DOHH2 (cell line): ENCODE measurements at regions not wholly inside any gene's neighbourhood (a gene's known extent, or its start where the extent isn't known, plus 50 kb on each side); places are given as distances from the start of the nearest gene placed in this dataset.

Experiments used
- H3F3A ChIP-seq: fragments of 200-600 bp; sonication (generic), shearing (Covaris generic); 2 replicates; pipeline ENCODE4 v1.6.0; 2016; ENCODE audit warnings: antibody characterized with exemption, mild to moderate bottlenecking; ENCODE audit not compliant: control insufficient read depth, insufficient read depth
- H3K27ac ChIP-seq: fragments of 200-600 bp; sonication (generic); 2 replicates; pipeline ENCODE4 v1.5.1; 2014; ENCODE audit warnings: low read depth, mild to moderate bottlenecking, low read length, moderate library complexity
- H3K27me3 ChIP-seq: fragments of 200-600 bp; sonication (generic); 2 replicates; pipeline ENCODE4 v1.6.1; 2014; ENCODE audit warnings: mild to moderate bottlenecking, low read length, mixed read lengths; ENCODE audit not compliant: control insufficient read depth
- H3K36me3 ChIP-seq: fragments of 200-600 bp; sonication (generic); 2 replicates; pipeline ENCODE4 v1.6.1; 2014; ENCODE audit warnings: mild to moderate bottlenecking, low read length, moderate library complexity, mixed read lengths; ENCODE audit not compliant: control insufficient read depth
- H3K4me1 ChIP-seq: fragments of 200-600 bp; sonication (generic); 2 replicates; pipeline ENCODE4 v1.6.1; 2014; ENCODE audit warnings: mild to moderate bottlenecking, low read length, mixed read lengths; ENCODE audit not compliant: control insufficient read depth
- H3K4me2 ChIP-seq: fragments of 200-600 bp; sonication (generic); 2 replicates; pipeline ENCODE4 v1.6.0; 2014; ENCODE audit warnings: mild to moderate bottlenecking, low read length, moderate library complexity
- H3K4me3 ChIP-seq: fragments of 200-600 bp; sonication (generic); 2 replicates; pipeline ENCODE4 v1.5.1; 2014; ENCODE audit warnings: mild to moderate bottlenecking, low read length, mixed read lengths
- H3K79me2 ChIP-seq: fragments of 200-600 bp; sonication (generic); 2 replicates; pipeline ENCODE4 v1.6.1; 2014; ENCODE audit warnings: mild to moderate bottlenecking, low read length, mixed read lengths; ENCODE audit not compliant: control insufficient read depth
- H3K9me2 ChIP-seq: fragments of 200-600 bp; sonication (generic); replicated peaks from 2 replicates; pipeline ENCODE4 v1.6.1; 2014; ENCODE audit warnings: mild to moderate bottlenecking, low read length, mixed read lengths; ENCODE audit not compliant: control insufficient read depth
- H3K9me3 ChIP-seq: fragments of 200-600 bp; sonication (generic); 2 replicates; pipeline ENCODE4 v1.6.1; 2014; ENCODE audit warnings: antibody characterized with exemption, low read length, mixed read lengths; ENCODE audit not compliant: control insufficient read depth, insufficient read depth
- H4K20me1 ChIP-seq: fragments of 200-600 bp; sonication (generic); 2 replicates; pipeline ENCODE4 v1.6.0; 2014; ENCODE audit warnings: low read depth, mild to moderate bottlenecking, antibody characterized with exemption, low read length, moderate library complexity; ENCODE audit not compliant: control insufficient read depth, insufficient read depth
- CTCF ChIP-seq: fragments of 200-600 bp; sonication (generic); IDR thresholded peaks from one replicate; pipeline ENCODE4 v1.5.1; 2014; ENCODE audit warnings: antibody characterized with exemption, mild to moderate bottlenecking, low read depth, low read length; ENCODE audit not compliant: poor library complexity, severe bottlenecking
- EZH2phosphoT487 ChIP-seq: fragments of 200-600 bp; sonication (generic); IDR thresholded peaks from 2 replicates; pipeline ENCODE4 v1.6.1; 2017; ENCODE audit warnings: borderline replicate concordance, mild to moderate bottlenecking, antibody characterized with exemption, low read length, moderate library complexity, mixed read lengths

- no peak for TF ChIP-seq CTCF
- TF ChIP-seq EZH2phosphoT487: no peak
- H3K4me2 ChIP-seq: no peak overlapping the region
- H3K9me2 ChIP-seq: no peaks in the 10 kb centered on the region
- H3K36me3 ChIP-seq: no peaks in the 10 kb centered on the region
- no peaks in the 10 kb centered on the region for H3K79me2 ChIP-seq
- no peaks in the 10 kb centered on the region; the same call in 1 of the 2 replicates for H3K9me3 ChIP-seq
- no peaks in the 10 kb centered on the region; the same call in 1 of the 2 replicates for H4K20me1 ChIP-seq
- H3F3A ChIP-seq: no peaks in the 10 kb centered on the region
- H3K27me3 ChIP-seq: no peaks in the 10 kb centered on the region; the same call in 1 of the 2 replicates
- no peak overlapping the region for H3K27ac ChIP-seq
- no peaks in the 10 kb centered on the region for H3K4me1 ChIP-seq
- H3K4me3 ChIP-seq: no peak overlapping the region
Measured at GRCh38 chr22:27097933-27098332, 440.5 kb downstream of the MIAT start.

GRCh38 chr22:27099946-27100722 is 442.7 kb downstream of the MIAT start:
- Histone ChIP-seq H3K79me2 (no peaks in the 10 kb centered on the region), H3F3A (no peaks in the 10 kb centered on the region), H3K4me1 (no peaks in the 10 kb centered on the region), H4K20me1 (no peaks in the 10 kb centered on the region; the same call in 1 of the 2 replicates), H3K27ac (no peak overlapping the region), H3K4me2 (no peak overlapping the region), H3K27me3 (no peaks in the 10 kb centered on the region; the same call in 1 of the 2 replicates), H3K36me3 (no peaks in the 10 kb centered on the region), H3K9me2 (no peaks in the 10 kb centered on the region), H3K4me3 (no peak overlapping the region), H3K9me3 (no peaks in the 10 kb centered on the region)
- TF ChIP-seq EZH2phosphoT487: no peak
- TF ChIP-seq CTCF: no peak

- Histone ChIP-seq H3K36me3 (no peaks in the 10 kb centered on the region), H3K27ac (no peak overlapping the region), H3K9me2 (no peaks in the 10 kb centered on the region), H3F3A (no peaks in the 10 kb centered on the region), H3K4me3 (no peak overlapping the region), H3K9me3 (no peaks in the 10 kb centered on the region), H3K27me3 (no peaks in the 10 kb centered on the region; the same call in 1 of the 2 replicates), H3K79me2 (no peaks in the 10 kb centered on the region), H3K4me1 (no peaks in the 10 kb centered on the region), H3K4me2 (no peak overlapping the region), H4K20me1 (no peaks in the 10 kb centered on the region; the same call in 1 of the 2 replicates)
- no peak for TF ChIP-seq EZH2phosphoT487
- TF ChIP-seq CTCF: no peak
Measured at GRCh38 chr22:27100789-27101188, 443.4 kb downstream of the MIAT start.
